ENCODE measurements at regions not wholly inside any gene's neighbourhood (a gene's known extent, or its start where the extent isn't known, plus 50 kb on each side); places are given as distances from the start of the nearest gene placed in this dataset.
A peak's percentile ranks its signal among the peaks of the same experiment; 100 is the strongest.
"Not testable (repeated sequence)": the region's sequence is repeated elsewhere in the genome, so short reads cannot be mapped to it uniquely, and the experiment has no call there.

GRCh38 chr6:4414078-4414477 lies 278.7 kb upstream of the ECI2 start:
- DNase-seq; ATAC-seq (ENCODE audit: poor library complexity); intact Hi-C loops (cut with DNase I): not testable (repeated sequence)

- no peak for DNase-seq
- intact Hi-C loops (cut with DNase I) = no loop called here
- ATAC-seq (ENCODE audit: poor library complexity) = peak; percentile 38
Measured at GRCh38 chr6:4413073-4413472, 277.7 kb upstream of the ECI2 start.

GRCh38 chr6:4412488-4412887 lies 277.1 kb upstream of the ECI2 start:
- ATAC-seq (ENCODE audit: poor library complexity) = peak; percentile 83

GRCh38 chr6:4412077-4412476 lies 276.7 kb upstream of the ECI2 start:
- intact Hi-C loops (cut with DNase I) = no loop called here
- no peak for ATAC-seq (ENCODE audit: poor library complexity)

More at GRCh38 chr6:4412488-4412887, 277.1 kb upstream of the ECI2 start:
- intact Hi-C loops (cut with DNase I) = no loop called here
- no peak for DNase-seq

GRCh38 chr6:4407710-4408109 lies 272.3 kb upstream of the ECI2 start:
- intact Hi-C loops (cut with DNase I); ATAC-seq (ENCODE audit: poor library complexity); DNase-seq: not testable (repeated sequence)

More at GRCh38 chr6:4412077-4412476, 276.7 kb upstream of the ECI2 start:
- DNase-seq = no peak

GRCh38 chr6:4405621-4406212 lies 270.3 kb upstream of the ECI2 start:
- no peak for ATAC-seq (ENCODE audit: poor library complexity)
- DNase-seq = no peak
- intact Hi-C loops (cut with DNase I) = no loop called here

GRCh38 chr6:4404415-4404814 lies 269.0 kb upstream of the ECI2 start:
- no peak for DNase-seq
- no peak for ATAC-seq (ENCODE audit: poor library complexity)
- intact Hi-C loops (cut with DNase I) = no loop called here

- intact Hi-C loops (cut with DNase I) = no loop called here
- DNase-seq (no peak), ATAC-seq (ENCODE audit: poor library complexity) (peak; percentile 68)
Measured at GRCh38 chr6:4403828-4404227, 268.5 kb upstream of the ECI2 start.

- intact Hi-C loops (cut with DNase I) = no loop called here
- ATAC-seq (ENCODE audit: poor library complexity) = peak; percentile 13
Measured at GRCh38 chr6:4403023-4403752, 267.8 kb upstream of the ECI2 start.

GRCh38 chr6:4402477-4402976 lies 267.2 kb upstream of the ECI2 start:
- intact Hi-C loops (cut with DNase I) = no loop called here
- peak; percentile 59 for DNase-seq
- ATAC-seq (ENCODE audit: poor library complexity) = peak; percentile 85

More at GRCh38 chr6:4403023-4403752, 267.8 kb upstream of the ECI2 start:
- DNase-seq = no peak

GRCh38 chr6:4401408-4402368 lies 266.3 kb upstream of the ECI2 start:
- peak; percentile 57 for DNase-seq
- intact Hi-C loops (cut with DNase I) = no loop called here
- ATAC-seq (ENCODE audit: poor library complexity) = peak; percentile 2

- DNase-seq (no peak), ATAC-seq (ENCODE audit: poor library complexity) (no peak)
- intact Hi-C loops (cut with DNase I) = no loop called here
Measured at GRCh38 chr6:4399656-4400055, 264.3 kb upstream of the ECI2 start.

GRCh38 chr6:4398791-4399190 lies 263.4 kb upstream of the ECI2 start:
- intact Hi-C loops (cut with DNase I) = no loop called here
- ATAC-seq (ENCODE audit: poor library complexity) (no peak), DNase-seq (no peak)

- ATAC-seq (ENCODE audit: poor library complexity) (peak; percentile 83), DNase-seq (peak; percentile 64)
- intact Hi-C loops (cut with DNase I) = no loop called here
Measured at GRCh38 chr6:4397307-4397706, 261.9 kb upstream of the ECI2 start.

- no peak for DNase-seq
- intact Hi-C loops (cut with DNase I) = no loop called here
- ATAC-seq (ENCODE audit: poor library complexity) = no peak
Measured at GRCh38 chr6:4396044-4396443, 260.7 kb upstream of the ECI2 start.

GRCh38 chr6:4395386-4395785 lies 260.0 kb upstream of the ECI2 start:
- DNase-seq (no peak), ATAC-seq (ENCODE audit: poor library complexity) (no peak)
- intact Hi-C loops (cut with DNase I) = no loop called here

GRCh38 chr6:4394786-4395185 lies 259.4 kb upstream of the ECI2 start:
- DNase-seq (no peak), ATAC-seq (ENCODE audit: poor library complexity) (no peak)
- intact Hi-C loops (cut with DNase I) = no loop called here

GRCh38 chr6:4388675-4389074 lies 253.3 kb upstream of the ECI2 start:
- intact Hi-C loops (cut with DNase I) = no loop called here
- ATAC-seq (ENCODE audit: poor library complexity) (no peak), DNase-seq (no peak)

GRCh38 chr6:4384656-4385055 lies 249.3 kb upstream of the ECI2 start:
- intact Hi-C loops (cut with DNase I) = no loop called here
- DNase-seq (no peak), ATAC-seq (ENCODE audit: poor library complexity) (no peak)
